GM12878 (cell line): ENCODE measurements at regions not wholly inside any gene's neighbourhood (a gene's known extent, or its start where the extent isn't known, plus 50 kb on each side); places are given as distances from the start of the nearest gene placed in this dataset.

Experiments used
- ATAC-seq: fragments of 200-7000 bp; cut with Tn5 transposase; 3 replicates; pipeline ENCODE4 v1.9.1; 2020; ENCODE audit warnings: mild to moderate bottlenecking, moderate library complexity
- BruUV-seq: library from RNA; stranded (reverse); fragments of 400-500 nt; replicated peaks from 2 replicates; lab custom pipeline; 2021; lab: Mats Ljungman, UMichigan
- CTCF ChIA-PET: fragments of 300-600 bp; sonication (Branson Sonifier 250); formaldehyde crosslinking; extraction: SDS; loops from one replicate; lab custom pipeline; 2021; ENCODE audit warnings: inconsistent platforms; lab: Yijun Ruan, JAX
- POLR2A ChIA-PET: fragments of 350-600 bp; formaldehyde crosslinking; extraction: SDS; loops from one replicate; lab custom pipeline; 2021; ENCODE audit warnings: inconsistent platforms; lab: Charles Lee
- RAD21 ChIA-PET: fragments of 300-600 bp; sonication (Branson Sonifier 250); formaldehyde crosslinking; loops from one replicate; lab custom pipeline; 2023; ENCODE audit warnings: antibody characterized with exemption; ENCODE audit not compliant: unreplicated experiment; lab: Charles Lee
- SMC1A ChIA-PET: fragments of 300-600 bp; sonication (Branson Sonifier 250); formaldehyde crosslinking; loops from one replicate; lab custom pipeline; 2023; ENCODE audit not compliant: unreplicated experiment, uncharacterized antibody; lab: Charles Lee
- DNase-seq: peaks from one replicate; pipeline ENCODE4 v3.0.0-alpha.2; 2011; ENCODE audit warnings: low read depth, low spot score
- FAIRE-seq: peaks from 3 replicates; lab custom pipeline; 2011; peaks lifted over from hg19 to GRCh38; lab: Jason Lieb, UNC
- H2AFZ ChIP-seq: 2 replicates; pipeline ENCODE4 v1.6.0; 2011; ENCODE audit warnings: low read depth, low read length, control low read depth; ENCODE audit not compliant: control insufficient read depth
- H3K27ac ChIP-seq: 2 replicates; pipeline ENCODE4 v1.5.1; 2011; ENCODE audit warnings: control low read depth; ENCODE audit not compliant: control insufficient read depth, insufficient read depth
- H3K27me3 ChIP-seq, 2 experiments: replicated peaks in 1 of 2; 2 replicates each; pipeline versions ENCODE4 v1.6.0 to v1.6.1; 2011; ENCODE audit warnings: low read length in 1 of 2; ENCODE audit not compliant: control insufficient read depth in 2 of 2, insufficient read depth in 2 of 2
- H3K36me3 ChIP-seq, 2 experiments: 2 replicates each; pipeline ENCODE4 v1.5.1; 2011; ENCODE audit warnings: low read length in 1 of 2; ENCODE audit not compliant: control insufficient read depth in 2 of 2, insufficient read depth in 2 of 2
- H3K4me1 ChIP-seq: 2 replicates; pipeline ENCODE4 v1.6.1; 2011; ENCODE audit warnings: mild to moderate bottlenecking, low read length, moderate library complexity, mixed read lengths; ENCODE audit not compliant: control insufficient read depth, insufficient read depth
- H3K4me2 ChIP-seq: 2 replicates; pipeline ENCODE4 v1.6.0; 2011; ENCODE audit warnings: control low read depth; ENCODE audit not compliant: control insufficient read depth, insufficient read depth
- H3K4me3 ChIP-seq: fragments of 200-600 bp; sonication (generic); 2 replicates; pipeline ENCODE4 v1.5.1; 2016
- H3K79me2 ChIP-seq: 2 replicates; pipeline ENCODE4 v1.6.0; 2011; ENCODE audit warnings: low read length; ENCODE audit not compliant: control insufficient read depth, insufficient read depth
- H3K9ac ChIP-seq: 2 replicates; pipeline ENCODE4 v1.8.0; 2011; ENCODE audit warnings: low read length, control low read depth, mixed read lengths; ENCODE audit not compliant: control insufficient read depth, insufficient read depth
- H3K9me3 ChIP-seq: replicated peaks from 3 replicates; pipeline ENCODE4 v1.5.1; 2011; ENCODE audit warnings: mild to moderate bottlenecking, low read length; ENCODE audit not compliant: control insufficient read depth, insufficient read depth
- H4K20me1 ChIP-seq: 2 replicates; pipeline ENCODE4 v1.6.0; 2011; ENCODE audit not compliant: control insufficient read depth, insufficient read depth
- BHLHE40 ChIP-seq, 2 experiments: fragments of 450-650 bp in 1 of 2; IDR thresholded peaks; 2 replicates each; pipeline ENCODE4 v1.6.1; 2011 to 2017; ENCODE audit warnings: low read depth in 2 of 2, borderline replicate concordance in 1 of 2, improper control_type of control experiment in 1 of 2, low read length in 1 of 2, mild to moderate bottlenecking in 1 of 2
- FOXM1 ChIP-seq: IDR thresholded peaks from 2 replicates; pipeline ENCODE4 v1.6.1; 2012; ENCODE audit warnings: low read depth, mild to moderate bottlenecking, inconsistent platforms, low read length, moderate library complexity
- GATAD2B ChIP-seq: fragments of 450-650 bp; conservative IDR thresholded peaks from 2 replicates; pipeline ENCODE4 v1.6.1; 2017; ENCODE audit warnings: low read depth, mild to moderate bottlenecking, moderate library complexity
- HDGF ChIP-seq: fragments of 450-650 bp; IDR thresholded peaks from 2 replicates; pipeline ENCODE4 v1.6.1; 2016; ENCODE audit warnings: antibody characterized with exemption
- IRF3 ChIP-seq: fragments of 450-650 bp; IDR thresholded peaks from 2 replicates; pipeline ENCODE4 v1.6.1; 2014; ENCODE audit warnings: mild to moderate bottlenecking
- KAT2A ChIP-seq: conservative IDR thresholded peaks from 2 replicates; pipeline ENCODE4 v1.6.1; 2011; ENCODE audit warnings: low read depth, low read length; ENCODE audit not compliant: control insufficient read depth
- MAX ChIP-seq: IDR thresholded peaks from 2 replicates; pipeline ENCODE4 v1.6.1; 2012; ENCODE audit warnings: low read depth, low read length, improper control_type of control experiment
- MEF2B ChIP-seq: fragments of 450-650 bp; IDR thresholded peaks from 2 replicates; pipeline ENCODE4 v1.6.1; 2018; ENCODE audit warnings: mild to moderate bottlenecking, moderate library complexity; ENCODE audit not compliant: partially characterized antibody, poor library complexity, severe bottlenecking
- NFYB ChIP-seq: IDR thresholded peaks from 2 replicates; pipeline ENCODE4 v1.6.1; 2011; ENCODE audit warnings: low read depth, mild to moderate bottlenecking, low read length, improper control_type of control experiment, moderate library complexity; ENCODE audit not compliant: insufficient read depth
- POLR2AphosphoS5 ChIP-seq: IDR thresholded peaks from 2 replicates; pipeline ENCODE4 v1.6.1; 2011; ENCODE audit warnings: mild to moderate bottlenecking, low read length, inconsistent platforms
- SP1 ChIP-seq: IDR thresholded peaks from one replicate; pipeline ENCODE4 v1.6.1; 2011; ENCODE audit warnings: low read depth, low read length
- SUPT20H ChIP-seq: IDR thresholded peaks from 2 replicates; pipeline ENCODE4 v1.6.1; 2011; ENCODE audit warnings: low read depth, mild to moderate bottlenecking, low read length, moderate library complexity, borderline replicate concordance; ENCODE audit not compliant: control insufficient read depth
- YY1 ChIP-seq: IDR thresholded peaks from 2 replicates; pipeline ENCODE4 v1.6.1; 2011; ENCODE audit warnings: low read depth, mild to moderate bottlenecking, low read length
- ZBTB33 ChIP-seq: fragments of 450-650 bp; IDR thresholded peaks from 2 replicates; pipeline ENCODE4 v1.6.1; 2017; ENCODE audit warnings: mild to moderate bottlenecking
- ZNF217 ChIP-seq: fragments of 450-650 bp; IDR thresholded peaks from 2 replicates; pipeline ENCODE4 v1.6.1; 2017; ENCODE audit warnings: antibody characterized with exemption, mild to moderate bottlenecking
- ZNF622 ChIP-seq: fragments of 450-650 bp; IDR thresholded peaks from 2 replicates; pipeline ENCODE4 v1.6.1; 2017; ENCODE audit warnings: mild to moderate bottlenecking, inconsistent platforms
- WGBS: methylation state at CpG from one replicate; pipeline ENCODE4 v1.1.6; 2016; ENCODE audit warnings: low lambda C conversion rate; ENCODE audit not compliant: insufficient replicate concordance, insufficient coverage; ENCODE audit errors: missing lambda C conversion rate; 5-methylcytosine and 5-hydroxymethylcytosine counted together
- in situ Hi-C: fragments of 300-500 bp; cut with MboI; formaldehyde crosslinking; loops from 9 replicates; pipeline ENCODE4 v1.14.3; 2018; ENCODE audit warnings: mixed read lengths
- intact Hi-C: fragments of 100-400 bp; cut with micrococcal nuclease; formaldehyde crosslinking; loops from one replicate; pipeline ENCODE4 v1.14.2; 2022; ENCODE audit not compliant: unreplicated experiment

GRCh38 chr20:50337521-50338466 lies 147.2 kb downstream of the CEBPB start (continued):
- TF ChIP-seq ZBTB33 (no peak), SP1 (no peak), NFYB (no peak), GATAD2B (no peak), FOXM1 (no peak), YY1 (no peak)

GRCh38 chr20:50338479-50339391 lies 148.1 kb downstream of the CEBPB start:
- ChIA-PET CTCF (interaction anchor here (0.7 to 2.5 kb wide), 3 partner anchors 11 to 150 kb away, joined by 3 to 7 read pairs (median 3); no protein-coding TSS in a partner anchor), RAD21 (interaction anchor here (1.0 to 1.8 kb wide), 4 partner anchors 10 to 126 kb away, joined by 3 to 16 read pairs (median 5); no protein-coding TSS in a partner anchor)
- in situ Hi-C loops: no loop called here
- TF ChIP-seq POLR2AphosphoS5 (no peak), BHLHE40 (IDR thresholded peaks at IDR 0.05; ENCODE audit: borderline replicate concordance in 1 of 2, low read depth in 2 of 2, low read length in 1 of 2) (peak; percentile 18 to 72; a peak in 2 of 4 replicates), IRF3 (no peak), ZNF622 (no peak), ZNF217 (peak; percentile 64; the same call in 1 of the 2 replicates), HDGF (no peak), MAX (no peak), KAT2A (no peak), SUPT20H (no peak), MEF2B (peak; percentile 74), FOXM1 (peak; percentile 48; the same call in 1 of the 2 replicates)

More at GRCh38 chr20:50338479-50339391, 148.1 kb downstream of the CEBPB start:
- Histone ChIP-seq H3K4me1 (peaks cover 61% of the 10 kb centered on the region), H3K79me2 (no peaks in the 10 kb centered on the region), H3K9ac (peak overlapping the region; percentile 62; the same call in 1 of the 2 replicates), H3K4me2 (peak overlapping the region; percentile 95), H2AFZ (peak overlapping the region; percentile 39; the same call in 1 of the 2 replicates), H4K20me1 (no peaks in the 10 kb centered on the region), H3K27ac (peak overlapping the region; percentile 93), H3K9me3 (no peaks in the 10 kb centered on the region), H3K36me3 (no peaks in the 10 kb centered on the region), H3K27me3 (no peaks in the 10 kb centered on the region), H3K4me3 (peak overlapping the region; percentile 19; the same call in 1 of the 2 replicates)
- 2% methylated on average over 12 of the region's 12 CpGs for WGBS
- peak; percentile 86 for ATAC-seq
- intact Hi-C loops: loop anchor here (2.0 kb wide), 3 partner anchors 54 to 148 kb away; partner anchors contain the start of gene CEBPB
- peak; percentile 92 for DNase-seq
- no TSS peak for BruUV-seq
- ChIA-PET SMC1A (interaction anchor here (1.4 to 3.1 kb wide), 3 partner anchors 9 to 172 kb away, joined by 3 to 12 read pairs (median 6); no protein-coding TSS in a partner anchor), POLR2A (interaction anchor here (0.8 to 1.4 kb wide), 3 partner anchors 9 to 173 kb away, joined by 3 to 4 read pairs (median 4); no protein-coding TSS in a partner anchor)
- FAIRE-seq: peak; percentile 94
